Subcutaneous abdominal adipose tissue (tissue), 5 donors: ENCODE measurements at regions not wholly inside any gene's neighbourhood (a gene's known extent, or its start where the extent isn't known, plus 50 kb on each side); places are given as distances from the start of the nearest gene placed in this dataset.

Experiments
- H3K27ac ChIP-seq: one replicate; pipeline ENCODE4 v1.7.0; 2013; ENCODE audit warnings: low read depth, mild to moderate bottlenecking, inconsistent platforms, low read length, moderate library complexity
- H3K27me3 ChIP-seq, 5 donors: one replicate each; pipeline ENCODE4 v1.7.0; 2013; ENCODE audit warnings: low read length in 5 of 5, inconsistent platforms in 1 of 5; ENCODE audit not compliant: control insufficient read depth in 5 of 5, insufficient read depth in 4 of 5
- H3K36me3 ChIP-seq, 5 donors: one replicate each; pipeline ENCODE4 v1.7.0; 2013; ENCODE audit warnings: low read length in 5 of 5; ENCODE audit not compliant: control insufficient read depth in 5 of 5, insufficient read depth in 5 of 5
- H3K4me1 ChIP-seq, 5 donors: one replicate each; pipeline ENCODE4 v1.7.0; 2013; ENCODE audit warnings: low read length in 5 of 5, mild to moderate bottlenecking in 3 of 5, moderate library complexity in 1 of 5; ENCODE audit not compliant: control insufficient read depth in 5 of 5, insufficient read depth in 5 of 5
- H3K4me3 ChIP-seq, 5 donors: one replicate each; pipeline ENCODE4 v1.7.0; 2013; ENCODE audit warnings: low read length in 5 of 5, low read depth in 1 of 5
- H3K9ac ChIP-seq, 5 donors: one replicate each; pipeline ENCODE4 v1.7.0; 2013; ENCODE audit warnings: low read length in 5 of 5, mild to moderate bottlenecking in 4 of 5, moderate library complexity in 3 of 5
- H3K9me3 ChIP-seq, 5 donors: one replicate each; pipeline ENCODE4 v1.7.0; 2013; ENCODE audit warnings: low read length in 5 of 5; ENCODE audit not compliant: control insufficient read depth in 5 of 5
- donor health status: healthy.
- donor health status: healthy.
- donor health status: healthy.
- donor health status: healthy.
- donor health status: healthy.

GRCh38 chr17:53319947-53320346 is 502.8 kb upstream of the KIF2B start:
- Histone ChIP-seq H3K4me3 (no peak overlapping the region), H3K27me3 (no peaks in the 10 kb centered on the region), H3K9ac (no peak overlapping the region), H3K27ac (no peak overlapping the region), H3K36me3 (no peaks in the 10 kb centered on the region), H3K9me3 (peaks cover 0 to 6% (median 0%) of the 10 kb centered on the region in 5 donors), H3K4me1 (no peaks in the 10 kb centered on the region)

GRCh38 chr17:53316988-53317387 is 505.7 kb upstream of the KIF2B start:
- H3K27me3 ChIP-seq: no peaks in the 10 kb centered on the region
- no peaks in the 10 kb centered on the region for H3K36me3 ChIP-seq
- H3K4me3 ChIP-seq: no peak overlapping the region
- H3K9ac ChIP-seq: no peak overlapping the region
- no peaks in the 10 kb centered on the region for H3K4me1 ChIP-seq
- peaks cover 0 to 6% (median 0%) of the 10 kb centered on the region in 5 donors for H3K9me3 ChIP-seq
- no peak overlapping the region for H3K27ac ChIP-seq

GRCh38 chr17:53316073-53316472 is 506.7 kb upstream of the KIF2B start:
- Histone ChIP-seq H3K27me3 (no peaks in the 10 kb centered on the region), H3K27ac (no peak overlapping the region), H3K4me1 (no peaks in the 10 kb centered on the region), H3K9ac (no peak overlapping the region), H3K36me3 (no peaks in the 10 kb centered on the region), H3K9me3 (peaks cover 0 to 6% (median 0%) of the 10 kb centered on the region in 5 donors), H3K4me3 (no peak overlapping the region)

- H3K4me3 ChIP-seq: no peak overlapping the region
- no peak overlapping the region for H3K27ac ChIP-seq
- H3K36me3 ChIP-seq: no peaks in the 10 kb centered on the region
- no peaks in the 10 kb centered on the region for H3K27me3 ChIP-seq
- no peak overlapping the region for H3K9ac ChIP-seq
- H3K4me1 ChIP-seq: no peaks in the 10 kb centered on the region
- H3K9me3 ChIP-seq: peaks cover 0 to 9% (median 0%) of the 10 kb centered on the region in 5 donors
Observed at GRCh38 chr17:53314521-53314920, 508.2 kb upstream of the KIF2B start.

- H3K36me3 ChIP-seq: no peaks in the 10 kb centered on the region
- no peak overlapping the region for H3K9ac ChIP-seq
- H3K4me3 ChIP-seq: no peak overlapping the region
- peaks cover 0 to 9% (median 0%) of the 10 kb centered on the region in 5 donors for H3K9me3 ChIP-seq
- no peaks in the 10 kb centered on the region for H3K27me3 ChIP-seq
- H3K27ac ChIP-seq: no peak overlapping the region
- H3K4me1 ChIP-seq: no peaks in the 10 kb centered on the region
Observed at GRCh38 chr17:53313746-53314145, 509.0 kb upstream of the KIF2B start.

- Histone ChIP-seq H3K27ac (no peak overlapping the region), H3K4me1 (no peaks in the 10 kb centered on the region), H3K36me3 (no peaks in the 10 kb centered on the region), H3K4me3 (no peak overlapping the region), H3K9me3 (no peaks in the 10 kb centered on the region), H3K9ac (no peak overlapping the region), H3K27me3 (no peaks in the 10 kb centered on the region)
Observed at GRCh38 chr17:53278466-53278865, 544.3 kb upstream of the KIF2B start.

GRCh38 chr17:53273126-53273525 is 549.6 kb upstream of the KIF2B start:
- Histone ChIP-seq H3K27ac (no peak overlapping the region), H3K36me3 (no peaks in the 10 kb centered on the region), H3K9ac (no peak overlapping the region), H3K9me3 (no peaks in the 10 kb centered on the region), H3K4me1 (peaks cover 0 to 5% (median 0%) of the 10 kb centered on the region in 5 donors), H3K4me3 (no peak overlapping the region), H3K27me3 (no peaks in the 10 kb centered on the region)

- Histone ChIP-seq H3K4me1 (peaks cover 0 to 5% (median 0%) of the 10 kb centered on the region in 5 donors), H3K27me3 (no peaks in the 10 kb centered on the region), H3K9me3 (no peaks in the 10 kb centered on the region), H3K27ac (no peak overlapping the region), H3K4me3 (no peak overlapping the region), H3K9ac (no peak overlapping the region), H3K36me3 (no peaks in the 10 kb centered on the region)
Observed at GRCh38 chr17:53270936-53271335, 551.8 kb upstream of the KIF2B start.

GRCh38 chr17:53264730-53265129 is 558.0 kb upstream of the KIF2B start:
- H3K9me3 ChIP-seq: peaks cover 0 to 2% (median 0%) of the 10 kb centered on the region in 5 donors
- H3K27me3 ChIP-seq: no peaks in the 10 kb centered on the region
- no peak overlapping the region for H3K4me3 ChIP-seq
- no peak overlapping the region for H3K27ac ChIP-seq
- H3K4me1 ChIP-seq: no peaks in the 10 kb centered on the region
- H3K36me3 ChIP-seq: no peaks in the 10 kb centered on the region
- no peak overlapping the region for H3K9ac ChIP-seq

GRCh38 chr17:53253956-53254597 is 568.6 kb upstream of the KIF2B start:
- Histone ChIP-seq H3K4me3 (no peak overlapping the region), H3K9ac (no peak overlapping the region), H3K27me3 (peaks cover 0 to 3% (median 0%) of the 10 kb centered on the region in 5 donors), H3K36me3 (no peaks in the 10 kb centered on the region), H3K4me1 (no peaks in the 10 kb centered on the region), H3K9me3 (peaks cover 0 to 10% (median 0%) of the 10 kb centered on the region in 5 donors), H3K27ac (no peak overlapping the region)
